ENCODE measurements at regions not wholly inside any gene's neighbourhood (a gene's known extent, or its start where the extent isn't known, plus 50 kb on each side); places are given as distances from the start of the nearest gene placed in this dataset.

DNA sequence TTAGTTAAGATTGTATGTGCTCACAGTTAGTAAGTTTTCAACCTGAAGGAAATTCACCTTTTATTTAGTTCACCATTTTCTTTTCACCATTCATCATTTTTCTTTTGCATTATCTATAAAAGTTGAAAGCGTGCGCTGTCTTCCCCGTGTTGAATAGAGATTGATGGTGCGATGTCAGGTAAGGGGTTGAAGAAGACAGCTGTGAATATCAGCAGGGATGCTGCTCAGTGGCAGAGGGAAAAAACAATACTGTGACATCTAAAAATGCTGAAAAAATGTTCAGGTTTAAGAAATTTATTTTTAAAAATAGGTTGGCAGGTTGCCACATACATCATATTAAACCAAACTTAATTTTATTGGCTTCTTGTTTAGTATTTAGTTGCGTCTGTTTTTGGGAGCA lies 815.0 kb downstream of the DTWD2 start:
- TF ChIP-seq EZH2 (IDR thresholded peaks at IDR 0.05; ENCODE audit: low read length), result no peak
- TF ChIP-seq, protein P1, sequence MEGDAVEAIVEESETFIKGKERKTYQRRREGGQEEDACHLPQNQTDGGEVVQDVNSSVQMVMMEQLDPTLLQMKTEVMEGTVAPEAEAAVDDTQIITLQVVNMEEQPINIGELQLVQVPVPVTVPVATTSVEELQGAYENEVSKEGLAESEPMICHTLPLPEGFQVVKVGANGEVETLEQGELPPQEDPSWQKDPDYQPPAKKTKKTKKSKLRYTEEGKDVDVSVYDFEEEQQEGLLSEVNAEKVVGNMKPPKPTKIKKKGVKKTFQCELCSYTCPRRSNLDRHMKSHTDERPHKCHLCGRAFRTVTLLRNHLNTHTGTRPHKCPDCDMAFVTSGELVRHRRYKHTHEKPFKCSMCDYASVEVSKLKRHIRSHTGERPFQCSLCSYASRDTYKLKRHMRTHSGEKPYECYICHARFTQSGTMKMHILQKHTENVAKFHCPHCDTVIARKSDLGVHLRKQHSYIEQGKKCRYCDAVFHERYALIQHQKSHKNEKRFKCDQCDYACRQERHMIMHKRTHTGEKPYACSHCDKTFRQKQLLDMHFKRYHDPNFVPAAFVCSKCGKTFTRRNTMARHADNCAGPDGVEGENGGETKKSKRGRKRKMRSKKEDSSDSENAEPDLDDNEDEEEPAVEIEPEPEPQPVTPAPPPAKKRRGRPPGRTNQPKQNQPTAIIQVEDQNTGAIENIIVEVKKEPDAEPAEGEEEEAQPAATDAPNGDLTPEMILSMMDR (optimal IDR thresholded peaks at IDR 0.05 in 1 of 3, IDR thresholded peaks at IDR 0.05 in 1 of 3, conservative IDR thresholded peaks at IDR 0.05 in 1 of 3; ENCODE audit: extremely low read depth in 1 of 3, insufficient read depth in 2 of 3, low read length in 3 of 3), result no peak

Data from keratinocyte (primary cell).